ENCODE measurements at regions not wholly inside any gene's neighbourhood (a gene's known extent, or its start where the extent isn't known, plus 50 kb on each side); places are given as distances from the start of the nearest gene placed in this dataset.
"Not testable (repeated sequence)": the region's sequence is repeated elsewhere in the genome, so short reads cannot be mapped to it uniquely, and the experiment has no call there.

DNA sequence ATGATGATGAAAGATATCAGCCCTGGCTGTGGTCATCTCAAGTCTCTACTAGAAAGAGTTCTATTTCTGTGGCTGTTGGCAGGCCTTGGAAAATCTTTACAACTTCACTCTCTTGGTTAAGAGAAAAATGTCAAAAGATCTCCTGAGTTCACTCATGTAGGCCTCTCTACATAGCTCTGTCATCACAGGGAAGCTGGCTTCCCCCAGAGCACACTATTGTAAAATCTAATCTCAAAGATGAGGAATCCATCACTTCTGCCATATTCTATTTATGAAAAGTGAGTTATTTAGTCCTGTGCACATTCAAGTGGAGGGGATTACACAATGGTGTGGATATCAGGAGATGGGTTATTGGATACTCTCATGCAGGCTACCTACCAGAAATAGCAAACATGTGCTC is 388.4 kb upstream of the HS3ST1 start:
- in situ Hi-C loops (cut with HindIII; ENCODE audit: low sequenced_read_pairs) = no loop called here
- no peak for DNase-seq (ENCODE audit: low spot score)

DNA sequence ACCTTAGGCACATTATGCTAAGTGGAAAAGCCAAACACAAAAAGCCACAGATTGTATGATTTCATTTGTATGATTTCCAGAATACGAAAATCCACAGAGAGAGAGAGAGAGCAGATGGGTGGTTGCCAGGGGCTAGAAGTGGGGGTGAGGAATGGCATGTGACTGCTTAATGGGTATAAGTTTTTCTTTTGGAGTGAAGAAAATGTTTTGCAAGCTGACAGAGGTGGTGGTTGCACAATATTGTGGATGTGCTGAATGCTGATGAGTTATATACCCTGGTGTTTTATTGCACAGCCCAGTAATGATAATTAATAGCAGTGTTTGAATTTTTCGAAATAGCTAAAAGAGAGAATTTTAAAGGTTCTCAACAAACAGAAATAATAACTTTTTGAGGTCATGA is 386.1 kb upstream of the HS3ST1 start:
- in situ Hi-C loops (cut with HindIII; ENCODE audit: low sequenced_read_pairs) = no loop called here

DNA sequence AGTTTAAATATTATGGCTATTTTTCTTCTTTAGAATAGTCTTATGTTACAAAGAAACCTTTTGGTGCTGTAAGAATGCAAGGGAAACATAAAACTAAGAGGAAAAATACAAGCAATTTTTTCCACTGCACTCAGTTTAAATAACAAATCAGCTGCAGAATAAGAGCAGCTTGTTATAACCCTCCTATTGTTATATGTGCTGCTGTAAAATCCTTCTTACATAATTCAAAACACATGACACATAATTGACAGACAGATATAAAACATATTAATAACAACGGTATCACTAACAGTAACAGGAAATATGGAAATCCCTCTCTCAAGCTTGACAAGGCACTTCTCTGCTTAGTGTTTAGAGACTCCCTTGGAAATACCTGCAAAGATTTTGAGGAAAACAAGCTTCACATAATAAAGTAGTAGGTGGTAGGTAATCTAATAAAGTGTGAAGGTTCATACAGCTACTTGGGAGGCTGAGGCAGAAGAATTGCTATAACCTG is 385.3 kb upstream of the HS3ST1 start:
- DNase-seq (ENCODE audit: low spot score) = no peak
- in situ Hi-C loops (cut with HindIII; ENCODE audit: low sequenced_read_pairs) = no loop called here

More for the DNA sequence above, 386.1 kb upstream of the HS3ST1 start:
- no peak for DNase-seq (ENCODE audit: low spot score)

DNA sequence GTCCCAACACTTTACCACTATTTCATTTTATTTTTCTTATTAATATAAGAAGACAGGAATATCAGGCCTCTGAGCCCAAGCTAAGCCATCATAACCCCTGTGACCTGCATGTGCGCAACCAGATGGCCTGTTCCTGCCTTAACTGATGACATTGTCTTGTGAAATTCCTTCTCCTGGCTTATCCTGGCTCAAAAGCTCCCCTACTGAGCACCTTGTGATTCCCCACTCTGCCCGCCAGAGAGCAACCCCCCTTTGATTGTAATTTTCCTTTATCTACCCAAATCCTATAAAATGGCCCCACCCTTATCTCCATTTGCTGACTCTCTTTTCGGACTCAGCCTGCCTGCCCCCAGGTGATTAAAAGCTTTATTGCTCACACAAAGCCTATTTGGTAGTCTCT is 382.8 kb upstream of the HS3ST1 start:
- DNase-seq (ENCODE audit: low spot score); in situ Hi-C loops (cut with HindIII; ENCODE audit: low sequenced_read_pairs): not testable (repeated sequence)

DNA sequence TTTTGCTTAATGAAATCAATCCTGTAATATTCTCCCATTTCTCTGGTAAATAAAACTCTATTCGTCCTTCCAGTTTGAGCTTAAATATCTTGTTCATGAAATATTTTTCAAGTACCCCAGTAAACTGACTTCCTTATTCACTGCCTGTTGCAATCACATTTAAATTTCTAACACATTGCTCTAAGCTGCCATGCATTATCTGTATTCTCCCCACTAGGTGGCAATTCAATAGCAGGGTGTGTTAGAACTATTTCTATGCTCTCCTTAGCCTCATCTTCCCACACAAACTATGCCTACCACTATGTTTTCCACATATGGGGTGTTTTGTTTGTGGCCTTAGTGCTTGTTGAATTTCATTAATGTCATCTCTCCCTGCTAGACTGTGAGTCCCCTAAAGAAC is 377.1 kb upstream of the HS3ST1 start:
- DNase-seq (ENCODE audit: low spot score) = peak; percentile 13
- in situ Hi-C loops (cut with HindIII; ENCODE audit: low sequenced_read_pairs) = no loop called here

GRCh38 chr4:11801466-11802446 is 373.1 kb upstream of the HS3ST1 start:
- no peak for DNase-seq (ENCODE audit: low spot score)
- in situ Hi-C loops (cut with HindIII; ENCODE audit: low sequenced_read_pairs) = no loop called here

DNA sequence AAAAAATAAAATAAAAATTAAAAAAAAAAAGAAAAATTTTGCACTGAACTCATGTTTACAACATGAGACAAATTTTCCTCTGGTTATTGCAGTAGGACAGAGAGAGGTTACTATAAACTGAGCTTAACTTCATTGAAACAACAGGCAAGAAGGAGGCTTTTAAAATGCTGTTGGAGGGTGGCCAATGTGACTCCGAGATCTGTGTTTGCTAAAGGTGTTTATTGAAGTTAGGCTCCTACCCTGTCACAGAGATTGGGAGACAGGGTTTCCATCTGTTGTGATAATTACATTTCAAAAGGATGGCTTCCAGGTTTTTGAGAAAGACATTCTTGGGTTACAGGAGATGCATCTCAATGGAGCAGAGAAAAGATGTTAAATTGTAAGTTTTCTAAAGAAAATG is 370.5 kb upstream of the HS3ST1 start:
- in situ Hi-C loops (cut with HindIII; ENCODE audit: low sequenced_read_pairs) = no loop called here
- no peak for DNase-seq (ENCODE audit: low spot score)

DNA sequence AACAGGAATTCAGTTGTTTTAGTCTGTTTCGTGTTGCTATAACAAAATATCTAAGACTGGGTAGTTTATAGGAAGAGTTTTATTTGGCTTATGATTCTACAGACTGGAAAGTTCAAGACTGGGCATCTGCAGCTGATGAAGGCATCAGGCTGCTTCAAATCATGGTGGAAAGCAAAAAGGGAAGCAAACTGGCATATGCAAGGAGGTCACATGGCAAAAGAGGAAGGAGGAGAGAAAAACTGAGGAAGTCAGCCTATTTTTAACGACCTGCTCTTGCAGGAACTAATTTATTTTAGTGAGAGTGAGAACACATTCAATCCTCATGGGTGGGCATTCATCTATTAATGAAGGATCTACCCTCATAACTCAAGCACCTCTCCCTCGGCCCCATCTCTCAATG is 363.1 kb upstream of the HS3ST1 start:
- DNase-seq (ENCODE audit: low spot score) = no peak
- in situ Hi-C loops (cut with HindIII; ENCODE audit: low sequenced_read_pairs) = no loop called here

- DNase-seq (ENCODE audit: low spot score) = no peak
- in situ Hi-C loops (cut with HindIII; ENCODE audit: low sequenced_read_pairs) = no loop called here
These were observed 361.5 kb upstream of the HS3ST1 start for GRCh38 chr4:11790230-11790629.

DNA sequence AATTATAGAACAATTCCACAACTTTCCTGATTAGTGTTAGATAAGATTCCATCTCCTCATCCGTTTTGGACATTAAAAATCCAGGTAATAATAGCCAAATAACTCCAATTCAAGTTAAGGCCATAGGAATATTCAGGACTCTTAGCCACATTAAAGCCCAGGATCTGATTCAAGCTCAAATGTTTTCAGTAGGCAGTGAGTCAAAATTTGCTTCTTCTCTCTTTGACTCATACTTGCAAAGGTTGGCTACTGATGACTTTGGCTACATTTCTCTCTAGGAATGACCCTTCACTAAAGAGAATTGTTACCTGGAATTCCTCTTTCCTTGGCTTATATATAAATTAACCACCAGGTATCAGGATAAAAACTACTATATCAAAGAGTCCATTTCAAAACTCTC is 354.9 kb upstream of the HS3ST1 start:
- in situ Hi-C loops (cut with HindIII; ENCODE audit: low sequenced_read_pairs) = no loop called here
- DNase-seq (ENCODE audit: low spot score) = no peak

GRCh38 chr4:11782859-11783258 is 354.2 kb upstream of the HS3ST1 start:
- in situ Hi-C loops (cut with HindIII; ENCODE audit: low sequenced_read_pairs) = no loop called here
- DNase-seq (ENCODE audit: low spot score) = no peak

DNA sequence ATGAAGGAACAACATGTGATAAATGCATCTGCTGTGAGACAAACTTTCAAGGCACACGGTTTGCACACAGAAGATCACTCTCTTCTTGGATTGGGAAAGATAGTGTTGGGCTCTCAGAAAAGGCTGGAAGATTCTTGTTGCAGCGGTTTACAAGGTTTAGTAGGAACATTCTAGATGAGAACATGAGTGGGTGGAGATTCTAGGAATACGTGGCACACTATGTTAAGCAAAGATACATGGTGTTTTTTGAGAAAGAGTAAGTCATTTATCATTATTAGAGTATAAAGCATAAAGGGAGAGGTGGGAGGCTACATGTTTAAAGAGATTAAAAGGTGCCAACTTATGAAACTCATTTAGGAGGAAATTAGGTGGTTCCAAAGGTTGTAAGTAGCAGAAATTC is 348.8 kb upstream of the HS3ST1 start:
- in situ Hi-C loops (cut with HindIII; ENCODE audit: low sequenced_read_pairs) = no loop called here
- DNase-seq (ENCODE audit: low spot score) = no peak

DNA sequence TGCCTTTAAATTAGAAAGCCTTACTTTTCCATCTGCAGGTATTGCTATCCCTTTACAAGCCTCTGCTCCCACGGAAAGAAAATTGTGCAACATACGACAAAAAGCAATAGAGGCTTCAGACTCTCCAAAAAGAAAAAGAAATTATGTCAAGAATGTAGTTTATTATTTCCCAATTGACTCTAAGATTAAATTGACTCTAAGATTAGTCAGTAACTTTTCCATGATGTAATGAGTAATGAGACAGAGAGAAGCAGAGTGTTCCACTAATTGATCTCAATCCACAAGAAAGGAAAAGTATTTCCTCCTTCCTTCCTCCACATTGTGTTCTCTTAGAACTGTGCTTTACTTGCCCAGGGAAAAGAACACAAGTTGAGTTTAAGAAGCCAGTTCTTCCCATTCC is 345.7 kb upstream of the HS3ST1 start:
- in situ Hi-C loops (cut with HindIII; ENCODE audit: low sequenced_read_pairs) = no loop called here
- DNase-seq (ENCODE audit: low spot score) = no peak

- in situ Hi-C loops (cut with HindIII; ENCODE audit: low sequenced_read_pairs) = no loop called here
- DNase-seq (ENCODE audit: low spot score) = no peak
These were observed 345.1 kb upstream of the HS3ST1 start for GRCh38 chr4:11773798-11774197.

DNA sequence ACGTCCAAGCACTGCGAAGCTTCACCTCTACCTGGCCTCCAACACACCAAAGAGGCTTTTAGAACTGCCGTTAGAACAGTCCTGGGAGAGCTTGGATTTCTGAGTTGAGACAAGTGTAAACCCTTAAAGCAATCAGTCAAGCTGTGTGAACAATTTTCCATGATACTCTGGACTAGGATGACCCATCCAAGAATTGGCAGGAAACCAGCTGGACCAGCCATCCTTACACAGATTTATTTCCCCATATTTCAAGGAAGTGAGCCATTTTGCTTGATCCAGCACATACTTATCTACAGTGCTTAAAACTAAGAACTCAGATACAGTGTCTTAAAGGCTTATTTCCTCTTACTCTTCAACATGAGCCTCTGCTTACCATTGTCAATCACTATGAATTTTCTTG is 340.7 kb upstream of the HS3ST1 start:
- no peak for DNase-seq (ENCODE audit: low spot score)
- in situ Hi-C loops (cut with HindIII; ENCODE audit: low sequenced_read_pairs) = no loop called here

GRCh38 chr4:11768251-11768972 is 339.7 kb upstream of the HS3ST1 start:
- no peak for DNase-seq (ENCODE audit: low spot score)
- in situ Hi-C loops (cut with HindIII; ENCODE audit: low sequenced_read_pairs) = no loop called here

DNA sequence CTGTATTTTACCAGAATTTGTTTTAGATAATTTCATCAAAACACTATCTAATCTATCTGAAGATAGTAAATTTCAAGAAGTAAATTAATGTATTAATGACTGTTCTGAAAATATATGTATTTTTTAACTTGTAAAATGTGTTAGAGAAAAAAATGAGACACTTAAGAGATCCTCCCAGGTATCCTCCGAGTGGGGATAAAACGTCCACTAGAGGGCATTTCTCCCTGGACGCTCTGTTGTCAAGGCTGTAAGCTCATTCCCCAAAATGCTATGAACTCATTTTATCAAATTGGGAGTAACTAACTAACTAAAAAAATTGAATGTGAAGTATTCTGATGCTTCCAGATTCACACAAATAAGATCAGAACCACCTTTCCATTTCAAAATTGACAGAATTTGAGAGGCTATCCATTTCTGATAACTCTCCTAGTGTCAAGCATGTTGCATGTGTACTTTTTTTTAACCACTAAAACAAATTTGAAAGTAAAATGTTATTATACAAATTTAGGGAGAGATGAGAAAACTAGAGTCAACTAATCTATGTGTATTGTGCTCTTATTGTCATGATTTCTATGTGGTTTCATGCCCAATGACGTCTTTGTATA is 337.3 kb upstream of the HS3ST1 start:
- DNase-seq (ENCODE audit: low spot score) = peak; percentile 51
- in situ Hi-C loops (cut with HindIII; ENCODE audit: low sequenced_read_pairs) = no loop called here

DNA sequence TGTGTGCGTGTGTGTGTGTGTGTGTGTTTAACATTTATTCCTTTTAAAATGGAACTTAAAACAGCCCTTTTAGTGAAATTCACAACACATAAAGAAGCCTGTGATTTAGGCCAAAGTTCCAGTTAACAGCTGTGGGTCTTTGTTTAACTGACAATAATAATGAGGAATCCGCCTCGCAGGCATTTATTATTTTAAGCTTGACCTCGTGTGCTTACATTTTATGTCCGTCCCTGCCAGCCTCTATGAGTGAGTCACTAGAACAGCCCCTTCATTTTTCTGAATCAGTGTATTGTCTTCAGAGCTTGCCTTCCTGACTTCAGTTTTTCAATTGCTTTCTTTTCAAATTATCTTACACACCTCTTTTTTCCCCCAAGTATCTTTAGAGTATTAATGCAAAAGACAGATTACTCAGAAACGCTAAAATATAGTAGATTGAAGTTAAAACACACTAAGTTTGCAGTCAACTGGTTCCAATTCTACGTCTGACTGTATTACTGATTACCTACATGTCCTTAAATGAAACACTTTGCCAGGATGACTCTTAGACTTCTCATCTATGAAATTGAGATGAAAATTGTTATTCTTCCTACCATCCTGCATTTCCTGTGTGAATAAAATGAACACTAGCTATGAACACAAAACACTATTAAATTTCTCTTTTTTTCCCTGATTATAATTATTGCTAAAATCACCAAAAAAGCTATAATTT is 319.6 kb upstream of the HS3ST1 start:
- DNase-seq (ENCODE audit: low spot score) = no peak
- in situ Hi-C loops (cut with HindIII; ENCODE audit: low sequenced_read_pairs) = no loop called here

DNA sequence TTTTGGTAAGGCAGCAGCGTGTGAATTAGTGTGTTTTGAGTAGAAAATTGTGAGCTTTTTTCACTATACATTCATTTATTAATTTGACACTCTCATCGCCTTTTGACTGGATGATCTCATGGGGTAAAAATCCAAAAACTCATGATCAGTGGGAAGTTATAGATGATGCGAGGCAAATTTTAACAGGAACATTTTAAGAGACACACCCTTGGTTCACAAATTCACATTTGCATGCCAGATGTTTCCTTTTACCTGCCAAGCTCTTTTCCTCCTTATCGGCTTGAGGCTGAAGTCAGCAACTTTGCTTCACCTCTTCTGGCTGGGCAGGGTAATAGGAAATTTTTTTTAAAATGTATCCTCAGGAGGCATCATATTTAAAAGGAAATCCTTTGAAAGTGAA is 318.0 kb upstream of the HS3ST1 start:
- in situ Hi-C loops (cut with HindIII; ENCODE audit: low sequenced_read_pairs) = no loop called here
- no peak for DNase-seq (ENCODE audit: low spot score)

All from G401 (cell line).